HG02840 (cell line): ENCODE measurements at regions not wholly inside any gene's neighbourhood (a gene's known extent, or its start where the extent isn't known, plus 50 kb on each side); places are given as distances from the start of the nearest gene placed in this dataset.

Experiments
- ATAC-seq: cut with Tn5 transposase; IDR thresholded peaks from one replicate; pipeline ENCODE4 v1.9.1; 2021; ENCODE audit warnings: mild to moderate bottlenecking, moderate library complexity, moderate number of reproducible peaks; ENCODE audit not compliant: unreplicated experiment, low FRiP score

GRCh38 chr3:44012160-44012899 is 229.4 kb upstream of the TOPAZ1 start:
- no peak for ATAC-seq

GRCh38 chr3:44013967-44014366 is 227.7 kb upstream of the TOPAZ1 start:
- no peak for ATAC-seq

DNA sequence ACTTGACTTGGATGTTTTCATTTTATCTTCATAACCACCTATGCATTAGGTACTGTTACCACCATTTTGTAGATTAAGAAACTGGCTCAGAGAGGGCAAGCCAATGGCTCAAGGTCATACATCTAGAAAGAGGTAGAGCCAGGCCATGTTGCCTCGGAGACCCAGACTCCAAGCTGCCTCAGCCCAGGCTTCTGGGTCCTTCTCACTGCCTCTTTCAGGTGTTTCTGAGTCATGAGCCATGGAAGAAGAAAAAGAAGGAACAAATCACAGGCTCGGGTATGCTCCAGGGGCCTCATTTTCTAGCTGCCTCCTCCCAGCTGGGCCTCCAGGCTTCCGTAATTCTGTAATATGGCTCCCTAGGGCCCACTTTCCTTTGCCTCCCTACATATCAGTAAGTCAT is 226.5 kb upstream of the TOPAZ1 start:
- ATAC-seq, result no peak

DNA sequence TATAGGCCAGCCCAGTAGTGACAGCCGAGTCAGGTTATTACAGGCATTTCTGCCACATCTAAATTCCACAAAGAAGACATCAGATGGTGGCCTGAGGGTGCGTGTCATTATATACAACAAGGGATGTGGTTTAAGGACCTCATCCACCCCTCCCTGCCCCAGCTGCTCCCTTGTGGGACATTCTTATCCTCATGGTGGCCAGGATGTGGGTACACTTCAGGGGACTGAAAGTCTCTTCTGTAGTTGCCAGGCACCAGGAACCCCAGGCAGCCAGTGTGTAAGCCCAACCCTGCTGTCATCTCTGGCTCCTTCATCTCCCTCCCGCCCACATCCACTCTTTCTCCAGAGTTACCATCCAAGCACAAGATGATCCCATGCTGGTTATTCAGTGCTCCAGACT is 224.9 kb upstream of the TOPAZ1 start:
- no peak for ATAC-seq

GRCh38 chr3:44018926-44019325 is 222.8 kb upstream of the TOPAZ1 start:
- ATAC-seq, result no peak

- ATAC-seq, result no peak
Measured at GRCh38 chr3:44019736-44020135, 221.9 kb upstream of the TOPAZ1 start.

DNA sequence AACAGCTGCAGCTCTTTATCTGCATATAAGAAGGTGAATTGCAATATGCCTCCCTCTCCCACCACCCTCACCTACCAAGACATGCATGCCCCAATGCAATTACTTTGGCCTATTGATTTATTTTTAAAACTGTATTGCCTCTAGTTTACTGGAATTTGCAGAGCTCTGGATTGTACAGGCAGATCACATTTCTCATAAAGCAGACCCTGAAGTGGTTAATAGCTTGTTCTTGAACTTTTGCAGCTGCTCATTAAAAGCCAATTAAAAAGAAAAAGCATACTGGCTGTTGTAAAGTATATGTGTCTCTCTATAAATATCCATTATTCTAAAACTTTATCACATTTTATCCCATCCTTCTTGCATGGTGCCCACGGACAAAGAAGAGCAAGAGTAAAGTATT is 221.5 kb upstream of the TOPAZ1 start:
- no peak for ATAC-seq

DNA sequence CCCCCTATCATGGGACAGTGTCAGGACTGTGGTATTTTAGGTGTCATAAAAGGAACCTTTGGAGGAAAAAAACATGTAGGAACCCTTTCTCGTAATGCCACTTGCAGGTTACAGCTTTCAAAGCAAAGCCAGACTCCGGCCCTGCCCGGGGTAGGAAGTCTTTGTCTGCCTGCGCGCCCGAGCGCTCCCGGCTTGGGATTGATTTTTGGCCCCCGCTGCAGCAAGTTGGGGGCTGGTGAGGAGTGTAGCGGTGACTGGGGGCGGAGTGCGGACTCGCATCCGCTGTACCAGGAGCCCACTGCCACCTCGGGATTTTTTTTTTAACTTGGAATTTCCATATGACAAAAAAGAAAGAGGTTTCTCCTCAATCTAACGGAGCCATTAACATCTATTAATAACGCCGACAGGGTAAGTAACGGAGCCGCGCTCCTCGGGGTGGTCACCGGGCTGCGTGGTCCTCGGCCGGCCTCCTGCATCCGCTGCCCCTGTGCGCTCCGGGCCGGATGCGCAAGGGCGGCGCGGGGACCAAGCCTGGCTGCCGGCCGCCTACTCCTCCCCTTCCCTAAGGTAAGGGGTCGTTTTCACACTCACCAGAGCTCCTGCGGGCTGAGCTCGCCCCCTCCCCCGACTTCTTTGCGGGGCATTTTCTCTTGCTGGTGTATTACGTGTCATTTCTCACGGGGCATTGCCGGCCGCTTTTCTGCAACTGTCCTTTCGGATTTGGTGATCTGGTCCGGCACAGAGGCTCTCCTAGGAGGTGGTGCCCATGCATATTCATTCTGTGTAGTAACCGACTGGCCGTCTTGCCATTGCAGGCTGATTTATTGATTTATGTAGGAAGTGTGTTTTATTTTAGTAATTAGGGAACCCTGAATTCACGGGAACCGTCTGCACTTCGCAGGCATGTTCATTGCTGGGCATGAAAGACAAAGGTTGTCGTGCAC is 219.8 kb upstream of the TOPAZ1 start:
- ATAC-seq, result no peak

DNA sequence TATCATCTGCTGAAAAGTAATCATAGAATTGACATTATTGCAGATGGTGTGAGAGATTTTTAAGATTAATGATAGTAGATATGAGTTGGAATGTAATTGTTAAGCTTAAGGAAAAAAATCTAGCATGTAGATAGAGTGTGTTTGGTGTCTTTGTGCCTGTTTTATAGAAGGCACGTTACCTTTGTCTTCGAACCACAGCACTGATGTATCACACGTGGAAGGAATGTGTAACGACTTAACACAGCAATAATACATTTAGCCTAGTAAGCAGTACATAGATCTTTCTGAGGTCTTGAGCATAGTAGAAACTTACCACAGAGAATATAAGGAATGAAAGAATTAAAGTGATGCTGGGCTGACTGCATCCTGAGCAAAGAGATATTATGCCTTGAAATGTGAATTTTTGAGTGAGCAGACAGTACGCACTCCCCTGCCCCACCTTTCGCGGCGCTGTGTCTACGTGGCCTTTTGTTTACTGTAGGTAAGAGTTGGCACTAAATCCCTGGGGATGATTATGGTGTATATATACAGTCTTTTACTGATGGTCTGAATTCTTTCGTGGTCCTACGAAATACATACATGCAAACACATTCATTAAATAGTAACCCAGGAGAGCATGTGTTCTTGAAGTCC is 217.6 kb upstream of the TOPAZ1 start:
- ATAC-seq, result no peak

DNA sequence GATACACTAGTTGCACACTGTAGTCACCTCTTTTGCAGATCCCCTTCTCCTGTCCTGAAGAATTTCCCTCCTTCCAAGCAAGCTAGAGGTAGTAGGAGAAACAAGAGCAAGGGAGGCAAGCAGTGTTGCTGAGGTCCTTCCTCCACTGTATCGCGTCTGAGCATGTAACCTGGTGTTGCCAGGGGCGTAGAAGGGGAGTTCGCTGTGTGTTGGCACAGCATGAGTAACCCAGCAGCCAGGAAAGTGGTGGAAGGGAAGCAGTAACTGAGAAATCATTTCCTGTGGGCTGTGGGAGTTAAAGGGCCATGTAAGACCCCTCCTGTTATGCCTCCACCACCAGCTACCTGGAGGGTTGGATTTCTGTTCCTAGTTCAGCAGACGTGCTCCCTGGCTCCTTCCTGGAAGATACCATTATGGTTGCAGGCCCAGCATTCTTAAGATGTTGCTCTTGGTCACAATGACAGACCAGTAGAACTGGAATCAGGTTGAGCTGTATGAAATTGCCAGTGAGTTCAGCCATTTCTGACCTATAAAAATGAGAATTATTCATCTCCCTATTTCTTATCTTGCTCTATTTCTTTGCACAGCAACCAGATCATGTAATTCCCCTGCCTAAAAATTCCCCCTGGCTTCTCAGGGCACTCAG is 215.3 kb upstream of the TOPAZ1 start:
- ATAC-seq, result no peak

DNA sequence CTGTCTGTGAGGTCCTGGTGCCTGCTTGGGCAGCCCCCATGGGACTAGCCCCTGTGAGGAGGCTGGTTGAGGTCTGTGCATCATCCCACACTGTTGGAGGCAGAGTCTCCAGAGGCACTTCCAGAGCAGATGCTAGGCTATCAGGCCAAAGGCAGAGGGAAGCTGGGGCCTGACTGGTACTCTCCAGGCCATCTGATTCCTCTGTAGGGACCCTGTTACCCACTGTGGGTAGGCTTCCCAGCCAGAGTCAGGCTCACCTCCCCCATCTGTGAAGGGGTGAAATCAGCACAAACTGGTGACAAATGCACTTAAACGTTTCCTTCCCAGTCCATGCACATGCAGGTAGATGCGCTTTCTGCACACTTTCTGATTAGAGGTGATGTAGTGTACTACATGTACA is 212.6 kb upstream of the TOPAZ1 start:
- no peak for ATAC-seq

GRCh38 chr3:44030285-44030684 is 211.4 kb upstream of the TOPAZ1 start:
- ATAC-seq, result no peak

DNA sequence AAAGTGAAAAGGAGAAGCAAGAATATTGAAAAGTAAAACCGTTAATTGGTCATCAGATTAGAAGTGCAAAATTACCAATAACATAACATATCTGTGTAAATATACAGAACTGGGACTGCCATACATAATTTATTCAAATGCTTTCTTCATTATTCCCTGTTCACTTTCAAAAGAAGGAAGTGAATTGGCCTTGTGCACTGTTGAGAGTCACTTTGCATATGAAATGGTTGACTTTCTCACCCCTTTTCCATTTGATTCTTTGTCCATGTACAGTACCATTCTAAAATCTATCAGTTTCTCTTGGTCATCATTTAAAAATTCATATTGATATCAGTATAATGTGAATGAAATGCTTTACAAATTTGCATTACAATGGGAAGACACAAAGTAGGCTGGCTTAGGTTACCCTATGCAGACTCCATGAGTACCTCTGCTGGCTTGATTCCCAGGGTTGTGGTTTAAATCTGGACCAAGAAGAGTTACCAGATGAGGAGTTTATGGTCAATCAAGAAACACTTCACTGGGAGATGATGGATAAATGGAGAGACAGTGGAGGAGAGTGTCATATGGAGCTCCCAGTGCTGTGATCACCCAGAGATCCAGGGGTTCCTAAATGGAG is 210.9 kb upstream of the TOPAZ1 start:
- no peak for ATAC-seq

- ATAC-seq, result no peak
Measured at GRCh38 chr3:44031387-44032380, 210.0 kb upstream of the TOPAZ1 start.

GRCh38 chr3:44032487-44032886 is 209.2 kb upstream of the TOPAZ1 start:
- ATAC-seq, result no peak

GRCh38 chr3:44033123-44033522 is 208.6 kb upstream of the TOPAZ1 start:
- ATAC-seq, result no peak

GRCh38 chr3:44036850-44037249 is 204.8 kb upstream of the TOPAZ1 start:
- ATAC-seq, result no peak

DNA sequence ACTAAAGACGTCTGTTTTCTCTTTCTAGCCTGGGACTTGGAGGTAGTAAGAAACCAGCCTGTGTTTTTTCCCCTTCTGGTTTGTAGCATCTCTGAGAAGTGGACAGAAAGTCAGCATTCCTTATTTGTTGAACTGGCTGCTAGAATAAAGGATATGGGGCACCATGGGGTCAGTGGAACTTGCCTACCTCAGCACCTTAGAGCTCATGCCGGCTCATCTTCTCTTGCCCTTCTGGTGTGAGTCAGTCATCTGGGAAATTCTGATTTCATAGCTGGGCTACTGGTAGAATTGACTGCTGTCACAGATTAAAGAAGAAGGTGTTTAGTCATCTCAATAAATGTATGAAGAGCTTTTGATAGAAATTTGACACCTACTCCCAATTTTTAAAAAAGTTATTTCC is 202.7 kb upstream of the TOPAZ1 start:
- no peak for ATAC-seq

DNA sequence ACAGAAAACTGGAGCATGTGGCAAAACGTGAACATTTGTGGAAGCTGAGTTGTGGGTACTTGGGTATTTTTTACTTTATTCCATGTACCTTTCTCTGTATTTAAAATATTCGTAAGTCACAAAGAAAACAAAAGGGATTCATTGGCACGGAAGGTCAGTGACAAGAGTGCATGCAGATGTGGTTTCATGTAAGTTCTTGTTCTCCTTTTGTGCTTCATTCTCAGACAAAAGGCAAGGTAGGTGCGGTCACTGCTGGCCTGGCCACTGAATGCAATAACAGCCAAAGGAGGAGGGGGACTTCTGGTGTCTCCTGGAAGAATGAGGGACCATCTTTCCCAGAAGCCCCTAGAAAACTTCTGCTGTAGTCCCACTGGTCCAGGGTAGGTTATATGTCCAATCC is 200.0 kb upstream of the TOPAZ1 start:
- no peak for ATAC-seq
